ENCODE measurements at regions not wholly inside any gene's neighbourhood (a gene's known extent, or its start where the extent isn't known, plus 50 kb on each side); places are given as distances from the start of the nearest gene placed in this dataset.
"Not testable (repeated sequence)": the region's sequence is repeated elsewhere in the genome, so short reads cannot be mapped to it uniquely, and the experiment has no call there.

DNA sequence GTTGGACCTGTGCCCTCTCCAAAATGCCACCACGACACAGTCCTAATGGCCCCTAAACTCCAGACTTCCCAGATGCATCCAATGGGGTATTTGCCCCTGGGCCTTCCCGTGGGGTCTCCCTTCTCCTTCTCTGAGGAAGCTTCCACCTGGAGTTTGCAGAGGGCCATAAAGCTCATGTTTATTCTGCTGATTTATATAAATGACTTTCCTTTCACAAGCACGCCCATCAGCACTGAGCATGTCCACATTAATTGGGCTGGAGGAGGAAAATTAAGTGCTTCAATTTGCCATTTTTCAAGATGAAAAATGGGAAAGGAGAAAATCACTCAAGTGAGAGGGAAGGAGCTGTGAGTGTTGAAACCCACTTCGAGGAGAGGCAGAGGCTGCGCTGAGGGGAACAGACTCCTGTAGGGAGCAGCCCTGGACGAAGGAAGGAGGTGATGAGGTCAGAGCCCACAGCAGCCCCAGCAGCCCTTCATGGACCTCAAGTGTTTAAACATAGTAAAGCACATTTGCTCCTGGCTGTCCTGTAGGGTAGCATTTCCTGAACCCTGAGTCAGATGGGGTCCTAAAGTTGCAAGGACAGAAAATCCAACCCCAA, 434.9 kb upstream of the SULF2 start:
- DNase-seq = no peak

- no peak for DNase-seq
Observed at GRCh38 chr20:48219306-48219705, 434.0 kb upstream of the SULF2 start.

- no peak for DNase-seq
Observed at GRCh38 chr20:48217190-48217589, 431.9 kb upstream of the SULF2 start.

DNA sequence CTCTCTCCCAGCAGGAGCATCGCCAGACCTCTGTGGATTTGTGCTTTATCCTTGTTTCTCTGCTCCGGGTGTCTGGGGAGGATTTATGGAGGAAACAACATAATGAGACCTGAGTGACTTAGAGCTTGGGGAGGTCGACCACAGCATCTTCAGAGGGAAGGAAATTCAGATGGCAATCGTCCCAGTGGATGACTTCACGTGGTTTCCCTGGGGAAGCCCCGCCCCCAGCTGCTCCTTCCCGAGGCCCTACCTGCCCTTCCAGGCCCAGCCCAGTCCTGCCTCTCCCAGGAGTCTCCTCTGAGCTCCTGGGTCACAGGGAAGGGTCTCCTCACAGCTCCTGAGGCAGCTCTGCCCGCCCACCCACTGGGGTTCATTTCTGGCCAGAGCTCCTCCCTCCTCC, 430.3 kb upstream of the SULF2 start:
- no peak for DNase-seq

GRCh38 chr20:48214601-48215000, 429.3 kb upstream of the SULF2 start:
- no peak for DNase-seq

- not testable (repeated sequence) for DNase-seq
Observed at GRCh38 chr20:48213635-48214034, 428.4 kb upstream of the SULF2 start.

DNA sequence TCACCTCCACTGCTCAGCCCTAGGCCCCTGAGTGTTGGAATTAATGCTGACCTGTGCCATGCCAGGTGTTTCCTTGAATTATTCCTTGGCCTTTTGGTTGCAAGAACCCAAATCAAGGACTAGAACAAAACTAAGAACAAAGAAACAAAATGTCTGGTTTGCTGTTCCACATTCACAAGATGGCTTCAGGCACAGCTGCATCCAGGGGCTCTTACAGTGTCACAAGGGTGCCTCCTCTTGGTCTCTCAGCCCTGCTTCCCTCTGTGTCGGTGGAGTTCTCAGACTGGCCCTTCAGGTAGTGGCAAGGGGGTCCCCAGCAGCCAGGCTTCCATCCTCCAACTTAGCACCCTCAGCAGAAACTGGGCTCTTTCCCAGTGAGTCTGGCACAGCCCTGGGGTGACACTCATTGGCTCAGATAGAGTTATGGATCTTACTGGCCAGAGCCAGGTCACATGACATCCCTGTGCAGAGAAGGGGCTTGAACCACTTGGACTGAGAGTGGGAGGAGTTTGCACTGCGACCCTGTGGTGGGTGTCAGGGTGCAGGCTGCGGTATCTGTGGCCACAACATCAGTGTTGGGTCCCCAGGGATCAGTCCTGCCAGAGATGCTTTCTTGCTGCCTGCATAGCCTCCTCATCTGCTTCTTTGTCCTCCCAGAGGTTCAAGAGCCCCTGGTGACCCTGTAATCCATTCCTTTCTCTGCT, 427.7 kb upstream of the SULF2 start:
- no peak for DNase-seq

DNA sequence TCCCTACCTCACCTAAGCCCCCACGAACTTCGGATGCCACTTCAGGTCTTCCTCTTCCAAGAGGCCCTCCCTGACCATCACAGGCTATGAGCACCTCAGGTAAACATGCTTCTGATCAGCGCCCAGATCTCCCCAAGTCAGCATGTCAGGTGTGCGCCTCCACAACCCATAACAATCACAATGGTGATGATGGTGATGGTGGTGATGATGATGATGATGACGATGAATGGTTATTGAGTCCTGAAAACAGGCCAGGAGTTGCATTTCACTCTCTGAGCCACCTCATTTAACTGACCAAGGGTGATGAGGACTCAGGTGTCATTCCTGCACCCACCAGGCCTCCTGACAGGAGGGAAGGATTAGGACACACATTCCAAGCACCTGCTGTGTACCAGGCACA, 426.6 kb upstream of the SULF2 start:
- no peak for DNase-seq

GRCh38 chr20:48211238-48211637, 426.0 kb upstream of the SULF2 start:
- DNase-seq = no peak

DNA sequence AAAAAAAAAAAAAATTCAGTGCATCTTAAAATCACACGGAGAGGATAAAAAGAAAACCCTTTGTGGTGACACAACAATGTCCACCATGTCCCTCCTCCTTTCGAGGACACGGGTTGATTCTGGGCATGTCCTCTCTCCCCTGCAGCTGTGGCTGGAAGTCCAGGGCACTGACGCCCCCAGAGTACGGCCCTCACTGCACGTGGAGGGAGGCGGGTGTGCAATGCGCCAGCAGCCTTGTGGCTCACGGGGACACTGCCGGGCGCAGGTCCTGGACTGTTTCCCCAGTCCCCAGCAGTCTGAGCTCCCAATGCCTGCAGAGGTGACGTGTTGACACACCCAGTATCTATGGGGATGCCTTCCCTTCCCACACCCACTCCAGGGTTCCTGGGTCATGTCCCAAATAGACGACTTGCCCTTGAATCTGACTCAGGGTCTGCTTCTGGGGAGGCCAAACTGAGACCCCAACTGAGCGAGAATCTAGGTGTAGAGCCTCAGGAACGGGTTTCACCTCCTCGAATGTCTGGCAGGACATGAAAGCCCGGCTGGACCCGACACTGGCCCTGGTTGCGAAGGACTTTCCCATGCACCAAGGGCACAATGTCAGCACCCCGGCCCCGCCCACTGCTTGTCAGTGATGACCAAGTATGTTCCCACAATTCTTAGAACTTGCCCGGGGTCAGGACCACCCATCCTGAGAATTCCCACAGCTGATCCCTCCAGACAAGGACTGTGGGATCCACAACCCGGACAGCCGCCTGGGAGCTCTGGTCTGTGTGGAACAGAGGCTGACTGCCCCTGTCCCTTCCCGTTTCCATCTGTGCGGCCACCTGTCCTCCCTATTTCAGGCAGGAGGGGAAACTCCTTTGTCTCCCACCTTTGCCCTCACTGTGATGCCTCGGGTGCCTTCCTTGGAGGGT, 425.1 kb upstream of the SULF2 start:
- DNase-seq = no peak

GRCh38 chr20:48209102-48209501, 423.8 kb upstream of the SULF2 start:
- DNase-seq = no peak

DNA sequence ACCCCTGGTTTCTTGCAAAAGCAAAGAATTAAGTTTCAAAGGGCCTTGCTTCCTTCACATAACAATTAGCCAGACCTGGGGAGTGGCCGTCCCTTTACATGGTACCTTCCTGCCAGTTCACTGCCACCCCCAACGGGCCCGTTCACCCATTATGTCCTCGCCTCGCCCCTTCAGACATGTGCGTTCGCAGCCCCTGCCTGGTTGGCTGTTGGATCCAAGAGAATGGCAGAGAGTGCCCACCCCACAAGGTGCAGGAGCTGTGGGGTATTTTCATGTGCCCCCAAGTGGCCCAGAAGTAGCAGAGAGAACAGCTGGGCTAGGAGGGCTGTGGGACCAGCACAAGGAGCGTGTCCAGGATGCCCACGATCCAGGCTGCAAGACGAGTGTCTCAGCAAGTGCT, 422.9 kb upstream of the SULF2 start:
- no peak for DNase-seq

GRCh38 chr20:48207505-48207904, 422.2 kb upstream of the SULF2 start:
- no peak for DNase-seq

GRCh38 chr20:48205786-48206185, 420.5 kb upstream of the SULF2 start:
- DNase-seq = no peak

DNA sequence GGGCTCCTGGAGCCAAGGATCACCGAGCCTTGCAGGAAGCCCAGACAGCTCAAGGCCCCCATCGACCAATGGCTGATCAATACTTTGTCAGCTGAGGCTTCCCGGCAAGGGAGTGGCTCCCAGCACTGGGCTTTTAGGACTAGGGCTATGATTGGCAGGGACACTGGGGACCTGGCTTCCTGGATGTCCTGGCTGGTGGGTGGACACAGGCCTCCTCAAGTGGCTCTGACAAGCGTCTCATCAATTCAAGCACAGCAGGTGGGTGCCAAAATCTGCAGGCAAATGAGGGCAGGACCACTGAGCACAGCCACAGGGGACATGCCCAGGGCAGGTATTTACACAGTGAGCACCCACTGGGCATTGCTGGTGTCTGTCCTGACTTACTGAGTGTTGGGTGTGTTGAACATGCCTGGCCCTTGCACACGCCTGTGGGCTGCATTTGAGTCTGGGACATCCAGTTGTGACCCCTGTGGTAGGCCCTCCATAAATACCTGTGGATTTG, 420.1 kb upstream of the SULF2 start:
- no peak for DNase-seq

DNA sequence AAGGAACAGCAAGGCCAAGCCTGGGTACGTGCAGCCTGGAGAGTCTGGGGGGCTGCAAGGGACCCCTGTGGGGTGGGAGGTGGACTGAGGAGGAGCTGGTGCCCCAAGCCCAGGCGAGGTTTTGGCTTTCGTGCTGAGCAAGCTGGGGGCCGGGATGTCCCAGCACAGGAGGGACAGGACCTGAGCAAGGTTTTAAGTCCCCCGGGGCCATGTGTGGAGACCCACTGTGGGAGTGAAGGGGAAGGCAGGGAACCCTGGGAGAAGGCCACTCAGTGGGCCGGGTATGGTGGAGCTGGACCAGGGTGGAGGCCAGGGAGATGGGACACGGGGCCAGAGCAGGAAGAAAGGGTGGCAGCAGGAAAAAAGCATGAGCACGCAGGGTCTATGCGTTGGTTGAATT, 419.2 kb upstream of the SULF2 start:
- no peak for DNase-seq

GRCh38 chr20:48203252-48203651, 418.0 kb upstream of the SULF2 start:
- DNase-seq = no peak

- no peak for DNase-seq
Observed at GRCh38 chr20:48202334-48203113, 417.2 kb upstream of the SULF2 start.

- DNase-seq = no peak
Observed at GRCh38 chr20:48201885-48202284, 416.6 kb upstream of the SULF2 start.

- no peak for DNase-seq
Observed at GRCh38 chr20:48201188-48201587, 415.9 kb upstream of the SULF2 start.

DNA sequence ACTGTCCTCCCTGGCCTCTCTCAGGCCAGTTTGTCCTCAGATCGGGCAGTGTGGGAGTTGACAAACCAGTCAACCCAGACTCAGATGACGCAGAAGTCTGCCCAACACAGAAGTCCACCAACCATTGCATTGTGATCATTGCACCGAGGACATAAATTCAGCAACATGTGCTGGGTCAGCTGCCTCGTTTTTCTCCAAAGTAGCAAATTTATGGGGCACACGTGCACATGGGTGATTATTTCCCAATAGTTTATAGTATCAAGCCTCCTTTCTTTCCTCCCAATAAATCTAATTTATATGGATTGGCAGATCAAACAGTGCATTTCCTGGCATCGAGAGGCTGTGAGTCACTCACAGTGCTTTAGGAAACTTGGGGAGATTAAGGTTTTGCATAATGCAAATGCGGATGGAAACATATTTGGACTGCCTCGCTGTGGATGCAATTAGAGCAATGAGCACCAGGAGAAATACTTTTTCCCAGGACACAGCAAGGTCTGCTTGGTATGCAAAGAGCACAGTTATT, 413.7 kb upstream of the SULF2 start:
- no peak for DNase-seq

DNA sequence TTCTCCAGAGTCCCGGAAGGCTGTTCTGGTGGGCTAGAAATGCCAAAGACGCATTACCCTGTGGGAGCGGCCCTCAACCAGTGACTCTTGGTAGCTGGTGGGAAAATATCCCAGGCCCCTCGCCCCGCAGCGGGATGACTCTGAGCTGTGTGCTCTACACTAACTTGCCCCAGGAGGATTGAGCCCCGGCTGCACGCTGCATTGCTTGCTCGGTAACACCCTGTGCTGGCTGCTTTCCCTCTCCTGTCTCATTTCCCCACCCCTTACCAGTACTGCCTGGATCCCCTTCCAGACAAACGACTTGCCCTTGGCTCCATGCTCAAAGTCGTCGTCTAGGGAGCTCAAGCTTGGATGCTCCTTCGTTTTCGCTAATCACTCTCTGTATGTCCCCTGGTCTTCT, 411.8 kb upstream of the SULF2 start:
- no peak for DNase-seq
